Gastrocnemius medialis (tissue), 4 donors: ENCODE measurements at regions not wholly inside any gene's neighbourhood (a gene's known extent, or its start where the extent isn't known, plus 50 kb on each side); places are given as distances from the start of the nearest gene placed in this dataset.

Experiments used
- POLR2A ChIP-seq, 2 donors: fragments of 450-650 bp; IDR thresholded peaks; one replicate each; pipeline ENCODE4 v1.6.1; 2017; ENCODE audit warnings: antibody characterized with exemption in 2 of 2, mild to moderate bottlenecking in 2 of 2, moderate library complexity in 2 of 2
- TF ChIP-seq, protein P1 (sequence below), 5 experiments: fragments of 450-650 bp in 3 of 5; fragments of 200-600 bp in 2 of 5; sonication (generic) in 2 of 5; IDR thresholded peaks in 4 of 5; conservative IDR thresholded peaks in 1 of 5; 1 replicate in 4 of 5; 2 replicates in 1 of 5; pipeline ENCODE4 v1.5.1; 2016 to 2019; ENCODE audit warnings: antibody characterized with exemption in 5 of 5, mild to moderate bottlenecking in 3 of 5, moderate library complexity in 3 of 5

GRCh38 chr12:87382436-87382835 lies 646.8 kb downstream of the C12orf50 start:
- TF ChIP-seq, protein P1, sequence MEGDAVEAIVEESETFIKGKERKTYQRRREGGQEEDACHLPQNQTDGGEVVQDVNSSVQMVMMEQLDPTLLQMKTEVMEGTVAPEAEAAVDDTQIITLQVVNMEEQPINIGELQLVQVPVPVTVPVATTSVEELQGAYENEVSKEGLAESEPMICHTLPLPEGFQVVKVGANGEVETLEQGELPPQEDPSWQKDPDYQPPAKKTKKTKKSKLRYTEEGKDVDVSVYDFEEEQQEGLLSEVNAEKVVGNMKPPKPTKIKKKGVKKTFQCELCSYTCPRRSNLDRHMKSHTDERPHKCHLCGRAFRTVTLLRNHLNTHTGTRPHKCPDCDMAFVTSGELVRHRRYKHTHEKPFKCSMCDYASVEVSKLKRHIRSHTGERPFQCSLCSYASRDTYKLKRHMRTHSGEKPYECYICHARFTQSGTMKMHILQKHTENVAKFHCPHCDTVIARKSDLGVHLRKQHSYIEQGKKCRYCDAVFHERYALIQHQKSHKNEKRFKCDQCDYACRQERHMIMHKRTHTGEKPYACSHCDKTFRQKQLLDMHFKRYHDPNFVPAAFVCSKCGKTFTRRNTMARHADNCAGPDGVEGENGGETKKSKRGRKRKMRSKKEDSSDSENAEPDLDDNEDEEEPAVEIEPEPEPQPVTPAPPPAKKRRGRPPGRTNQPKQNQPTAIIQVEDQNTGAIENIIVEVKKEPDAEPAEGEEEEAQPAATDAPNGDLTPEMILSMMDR (IDR thresholded peaks at IDR 0.05 in 4 of 5, conservative IDR thresholded peaks at IDR 0.05 in 1 of 5) = no peak
- no peak for TF ChIP-seq POLR2A (IDR thresholded peaks at IDR 0.05)
